Transverse colon (tissue), 4 donors: ENCODE measurements at regions not wholly inside any gene's neighbourhood (a gene's known extent, or its start where the extent isn't known, plus 50 kb on each side); places are given as distances from the start of the nearest gene placed in this dataset.
"Not testable (repeated sequence)": the region's sequence is repeated elsewhere in the genome, so short reads cannot be mapped to it uniquely, and the experiment has no call there.

Experiments used
- DNase-seq: peaks from one replicate; pipeline ENCODE4 v3.0.0-alpha.2; 2019
- H3K27ac ChIP-seq, 4 donors: fragments of 200-600 bp; sonication (generic); 2 replicates each; pipeline ENCODE4 v1.5.1; 2016 to 2018; ENCODE audit warnings: inconsistent platforms in 4 of 4
- H3K27me3 ChIP-seq: fragments of 200-600 bp; sonication (generic); 2 replicates; pipeline ENCODE4 v1.5.1; 2017; ENCODE audit warnings: inconsistent platforms
- H3K36me3 ChIP-seq, 4 donors: fragments of 200-600 bp; sonication (generic); 2 replicates each; pipeline ENCODE4 v1.5.1; 2017 to 2019; ENCODE audit warnings: inconsistent platforms in 4 of 4
- H3K4me1 ChIP-seq, 4 donors: fragments of 200-600 bp; sonication (generic); 2 replicates each; pipeline ENCODE4 v1.5.1; 2017 to 2020; ENCODE audit warnings: inconsistent platforms in 4 of 4
- H3K4me3 ChIP-seq, 4 donors: fragments of 200-600 bp; sonication (generic); 1 replicate in 1 of 4; 2 replicates in 3 of 4; pipeline versions ENCODE4 v1.5.1 to v1.6.1; 2017 to 2019; ENCODE audit warnings: inconsistent platforms in 4 of 4
- H3K9me3 ChIP-seq, 2 donors: fragments of 200-600 bp; sonication (generic); 2 replicates each; pipeline ENCODE4 v1.5.1; 2017 to 2019; ENCODE audit warnings: inconsistent platforms in 2 of 2
- CTCF ChIP-seq, 5 experiments: fragments of 200-600 bp in 3 of 5; fragments of 450-650 bp in 2 of 5; sonication (generic) in 3 of 5; IDR thresholded peaks; 1 replicate in 2 of 5; 2 replicates in 3 of 5; pipeline ENCODE4 v1.5.1; 2016 to 2017; ENCODE audit warnings: antibody characterized with exemption in 5 of 5, inconsistent platforms in 3 of 5, mild to moderate bottlenecking in 2 of 5, moderate library complexity in 1 of 5
- EP300 ChIP-seq: sonication (generic); formaldehyde crosslinking; IDR thresholded peaks from one replicate; pipeline ENCODE4 v1.6.1; 2017; ENCODE audit warnings: antibody characterized with exemption, low read depth
- POLR2A ChIP-seq: fragments of 450-650 bp; IDR thresholded peaks from one replicate; pipeline ENCODE4 v1.6.1; 2016; ENCODE audit warnings: antibody characterized with exemption, mild to moderate bottlenecking, moderate library complexity
- POLR2AphosphoS5 ChIP-seq, 3 donors: sonication (generic); formaldehyde crosslinking; IDR thresholded peaks; one replicate each; pipeline ENCODE4 v1.6.1; 2016; ENCODE audit warnings: antibody characterized with exemption in 3 of 3
- WGBS, 2 donors: methylation state at CpG; one replicate each; pipeline ENCODE4 v1.1.5; 2018; ENCODE audit warnings: low coverage in 1 of 2; 5-methylcytosine and 5-hydroxymethylcytosine counted together
- in situ Hi-C, 4 donors: fragments of 200-750 bp; cut with MboI; loops; one replicate each; pipeline versions ENCODE4 v1.15.0 to v1.15.1; 2017; ENCODE audit warnings: low sequenced_read_pairs in 3 of 4, low pct_ligation_motif_present in 1 of 4, low pct_unique_long_range_greater_than_20kb in 1 of 4
- intact Hi-C: fragments of 100-400 bp; cut with DNase I; formaldehyde crosslinking; loops from one replicate; pipeline ENCODE4 v1.15.1; 2023; ENCODE audit warnings: low total_unique reads

GRCh38 chr2:94598075-94598713 is 273.0 kb upstream of the TEKT4 start:
- DNase-seq, in situ Hi-C loops: not testable (repeated sequence)

GRCh38 chr2:94600929-94601328 is 270.3 kb upstream of the TEKT4 start:
- H3K27me3 ChIP-seq, H3K9me3 ChIP-seq, DNase-seq, H3K4me3 ChIP-seq, H3K4me1 ChIP-seq, H3K27ac ChIP-seq, in situ Hi-C loops, H3K36me3 ChIP-seq, intact Hi-C loops: not testable (repeated sequence)
- WGBS, 2 donors, result 73% methylated on average over 4 of the region's 4 CpGs; no CpG with 5 or more reads in 1 of the 2 donors

More at GRCh38 chr2:94598075-94598713, 273.0 kb upstream of the TEKT4 start:
- H3K4me3 ChIP-seq, H3K36me3 ChIP-seq, H3K27me3 ChIP-seq, H3K27ac ChIP-seq, H3K4me1 ChIP-seq, intact Hi-C loops, H3K9me3 ChIP-seq: not testable (repeated sequence)
- 49 to 58% methylated on average over 2 to 7 of the region's 9 CpGs for WGBS, 2 donors

DNA sequence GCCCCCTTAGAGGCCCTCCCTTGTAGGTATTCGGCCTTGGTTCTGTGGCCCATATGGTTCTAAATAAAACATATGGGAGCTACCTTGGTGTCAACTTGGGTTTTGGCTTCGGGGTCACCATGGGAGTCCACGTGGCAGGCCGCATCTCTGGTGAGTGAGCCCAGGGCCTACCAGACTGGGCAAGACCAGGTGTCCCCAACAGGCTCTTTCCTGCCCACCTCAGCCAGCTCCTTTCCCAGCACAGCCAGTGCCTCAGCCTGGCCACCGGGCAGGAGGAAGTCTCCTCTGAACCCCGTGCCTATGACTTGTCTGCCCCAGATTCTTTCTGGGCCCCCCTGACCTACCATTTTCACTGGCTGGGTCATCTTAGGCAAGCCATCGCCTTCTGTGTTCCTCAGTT is 268.8 kb upstream of the TEKT4 start:
- TF ChIP-seq EP300, result no peak
- TF ChIP-seq CTCF (IDR thresholded peaks at IDR 0.05), result no peak
- TF ChIP-seq POLR2AphosphoS5 (IDR thresholded peaks at IDR 0.05), result no peak
- no peak for TF ChIP-seq POLR2A
- no peak for DNase-seq
- Histone ChIP-seq H3K36me3 (no peaks in the 10 kb centered on the region), H3K4me3 (no peak overlapping the region), H3K4me1 (no peaks in the 10 kb centered on the region), H3K9me3 (no peaks in the 10 kb centered on the region), H3K27me3 (no peaks in the 10 kb centered on the region), H3K27ac (no peak overlapping the region)
- 73% methylated on average over 7 of the region's 7 CpGs; no CpG with 5 or more reads in 1 of the 2 donors for WGBS, 2 donors
- in situ Hi-C loops (no loop called here), intact Hi-C loops (no loop called here)

GRCh38 chr2:94622113-94622618 is 249.1 kb upstream of the TEKT4 start:
- in situ Hi-C loops, result no loop called here
- Histone ChIP-seq H3K4me1 (no peaks in the 10 kb centered on the region), H3K27me3 (no peaks in the 10 kb centered on the region), H3K36me3 (no peaks in the 10 kb centered on the region), H3K27ac (no peak overlapping the region), H3K9me3 (no peaks in the 10 kb centered on the region), H3K4me3 (no peak overlapping the region)
- 93% methylated on average over 31 of the region's 39 CpGs; no CpG with 5 or more reads in 1 of the 2 donors for WGBS, 2 donors
- DNase-seq, result no peak
- TF ChIP-seq CTCF (IDR thresholded peaks at IDR 0.05) (no peak), EP300 (no peak), POLR2AphosphoS5 (IDR thresholded peaks at IDR 0.05) (no peak), POLR2A (no peak)
- intact Hi-C loops, result no loop called here

DNA sequence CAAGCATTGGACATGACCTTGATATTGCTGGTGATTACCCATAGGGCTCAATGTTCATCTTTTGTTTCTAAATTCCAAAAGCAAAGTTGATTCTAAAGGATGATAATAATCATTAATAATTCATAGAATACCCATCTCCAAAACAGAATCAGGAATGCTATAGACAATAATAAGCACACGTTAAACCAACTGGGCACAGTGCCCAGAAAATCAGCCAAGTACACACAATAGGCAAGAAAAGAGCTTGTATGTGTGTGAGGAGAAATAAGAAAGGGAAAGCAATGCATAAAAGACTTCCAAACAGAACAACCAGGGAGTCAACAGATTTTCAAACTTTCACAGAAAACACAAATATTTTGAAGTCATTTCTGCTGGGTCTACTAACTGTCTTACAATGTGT is 242.3 kb upstream of the TEKT4 start:
- in situ Hi-C loops, H3K4me3 ChIP-seq, H3K9me3 ChIP-seq, H3K4me1 ChIP-seq, intact Hi-C loops, H3K27ac ChIP-seq, DNase-seq, H3K27me3 ChIP-seq, H3K36me3 ChIP-seq: not testable (repeated sequence)
- WGBS, 2 donors, result 28% methylated on average over 1 of the region's 1 CpG; no CpG with 5 or more reads in 1 of the 2 donors

DNA sequence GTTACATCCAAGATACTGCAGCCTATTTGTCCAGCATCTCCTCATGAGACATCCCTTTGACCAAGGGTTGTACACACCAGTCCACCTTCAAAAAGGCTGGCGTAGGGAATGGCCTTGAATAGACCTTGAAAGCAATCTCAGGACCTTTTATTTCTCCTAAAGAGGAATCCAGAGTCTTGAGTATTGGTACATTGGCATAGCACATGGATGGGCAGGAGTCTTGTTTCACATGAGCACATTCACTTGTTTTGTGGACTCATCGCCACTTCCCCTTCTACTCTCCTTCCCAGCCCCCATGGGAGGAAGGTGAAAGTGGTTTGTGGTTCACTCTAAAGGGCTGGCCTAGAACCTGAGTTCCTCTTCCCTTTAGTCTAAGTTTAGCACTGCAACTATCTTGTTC is 229.8 kb upstream of the TEKT4 start:
- intact Hi-C loops, DNase-seq, H3K4me3 ChIP-seq, H3K27ac ChIP-seq, H3K27me3 ChIP-seq, H3K9me3 ChIP-seq, H3K4me1 ChIP-seq, in situ Hi-C loops, H3K36me3 ChIP-seq: not testable (repeated sequence)
- 52% methylated on average over 2 of the region's 2 CpGs; no CpG with 5 or more reads in 1 of the 2 donors for WGBS, 2 donors

DNA sequence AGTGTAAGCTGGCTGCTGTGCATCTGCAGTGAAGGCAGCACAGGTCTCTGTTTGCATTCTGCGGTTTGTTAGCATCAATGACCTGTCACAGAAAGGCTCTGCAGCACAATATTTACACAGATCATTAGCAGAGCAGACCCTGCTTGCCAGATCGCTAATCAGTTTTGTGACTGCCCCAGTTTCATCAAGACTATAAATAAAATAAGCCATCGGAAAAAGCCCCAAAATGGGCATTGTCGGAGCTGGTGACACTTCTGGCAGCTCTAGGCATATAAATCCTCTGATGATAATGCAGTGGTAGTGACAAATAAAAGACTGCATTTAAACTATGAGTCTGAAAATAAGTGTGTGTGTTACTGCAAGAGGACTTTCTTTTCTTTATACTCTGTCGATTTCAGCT is 219.1 kb upstream of the TEKT4 start:
- H3K4me1 ChIP-seq, H3K9me3 ChIP-seq, H3K27me3 ChIP-seq, intact Hi-C loops, DNase-seq, H3K27ac ChIP-seq, H3K36me3 ChIP-seq, in situ Hi-C loops, H3K4me3 ChIP-seq: not testable (repeated sequence)
- 75 to 86% methylated on average over 5 of the region's 5 CpGs for WGBS, 2 donors

- in situ Hi-C loops, intact Hi-C loops, H3K4me3 ChIP-seq, DNase-seq, H3K27ac ChIP-seq, H3K27me3 ChIP-seq, H3K9me3 ChIP-seq, H3K4me1 ChIP-seq, H3K36me3 ChIP-seq: not testable (repeated sequence)
- WGBS, 2 donors, result 44 to 58% methylated on average over 1 of the region's 1 CpG
These were observed 201.4 kb upstream of the TEKT4 start for GRCh38 chr2:94669858-94670257.

DNA sequence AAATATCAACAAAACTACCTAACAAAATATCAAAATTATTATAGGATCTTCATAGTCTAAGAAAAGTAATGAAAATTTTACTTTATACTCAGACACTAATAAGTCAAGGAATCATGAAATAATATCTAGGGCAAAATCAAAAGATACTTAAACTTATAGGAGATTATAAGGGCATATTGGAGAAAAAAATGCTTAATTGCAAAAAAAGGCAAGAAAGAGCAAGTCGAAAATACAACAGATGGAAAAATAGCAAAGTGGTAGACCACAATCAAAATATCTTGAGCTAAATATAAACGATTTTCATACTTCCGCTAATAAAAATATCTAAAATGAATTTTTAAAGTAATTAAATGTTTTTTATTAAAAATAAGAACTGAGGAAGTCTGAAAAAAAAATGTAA is 177.0 kb upstream of the TEKT4 start:
- 77 to 78% methylated on average over 3 of the region's 3 CpGs for WGBS, 2 donors
- intact Hi-C loops, H3K36me3 ChIP-seq, H3K27ac ChIP-seq, H3K4me3 ChIP-seq, H3K9me3 ChIP-seq, H3K4me1 ChIP-seq, H3K27me3 ChIP-seq, in situ Hi-C loops, DNase-seq: not testable (repeated sequence)
